NT2/D1 (cell line): ENCODE measurements at regions not wholly inside any gene's neighbourhood (a gene's known extent, or its start where the extent isn't known, plus 50 kb on each side); places are given as distances from the start of the nearest gene placed in this dataset.

Experiments used
- DNase-seq: peaks from one replicate; pipeline ENCODE4 v3.0.0-alpha.2; 2011; ENCODE audit warnings: low read depth, low spot score
- H3K27me3 ChIP-seq: 2 replicates; pipeline ENCODE4 v1.6.0; 2011; ENCODE audit warnings: mild to moderate bottlenecking; ENCODE audit not compliant: insufficient read length, insufficient read depth
- H3K36me3 ChIP-seq: 2 replicates; pipeline ENCODE4 v1.6.1; 2011; ENCODE audit warnings: mild to moderate bottlenecking, low read length, mixed read lengths; ENCODE audit not compliant: insufficient read depth, insufficient read length
- H3K4me1 ChIP-seq: 2 replicates; pipeline ENCODE4 v1.5.1; 2011; ENCODE audit not compliant: insufficient read depth, insufficient read length
- H3K4me3 ChIP-seq: 2 replicates; pipeline ENCODE4 v1.5.1; 2011; ENCODE audit warnings: low read depth; ENCODE audit not compliant: insufficient read length
- H3K9ac ChIP-seq: 2 replicates; pipeline ENCODE4 v1.6.0; 2011; ENCODE audit warnings: low read depth; ENCODE audit not compliant: insufficient read length
- H3K9me3 ChIP-seq: 2 replicates; pipeline ENCODE4 v1.5.1; 2011; ENCODE audit warnings: mild to moderate bottlenecking, low read length; ENCODE audit not compliant: insufficient read depth
- SUZ12 ChIP-seq: IDR thresholded peaks from 2 replicates; pipeline ENCODE4 v1.6.1; 2011; ENCODE audit not compliant: insufficient read length, insufficient read depth; ENCODE audit errors: extremely low read depth
- YY1 ChIP-seq: IDR thresholded peaks from 2 replicates; pipeline ENCODE4 v1.6.1; 2011; ENCODE audit not compliant: insufficient read length, insufficient read depth
- ZNF274 ChIP-seq: IDR thresholded peaks from 2 replicates; pipeline ENCODE4 v1.6.1; 2011; ENCODE audit warnings: mild to moderate bottlenecking, low read depth, low read length

DNA sequence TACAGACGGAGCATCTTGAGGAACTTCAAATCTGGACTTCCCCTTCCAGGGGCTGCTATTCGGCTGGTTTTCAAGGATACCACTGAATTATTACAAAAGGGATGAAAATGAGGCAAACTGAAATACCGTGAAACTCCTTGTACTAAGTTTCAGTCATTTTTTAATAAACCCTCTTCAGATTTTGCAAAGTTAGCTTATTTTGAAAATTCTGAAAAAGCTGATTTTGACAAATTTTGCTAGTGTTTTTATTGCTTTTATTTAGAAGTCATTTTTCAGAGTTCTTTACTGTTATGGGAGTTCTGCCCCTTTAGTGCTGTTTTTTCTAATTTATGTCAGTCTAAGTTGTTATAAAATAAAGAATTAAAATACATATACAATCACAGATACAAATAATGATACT is 390.4 kb upstream of the VRK2 start:
- Histone ChIP-seq H3K36me3 (no peaks in the 10 kb centered on the region), H3K9ac (no peak overlapping the region)
- TF ChIP-seq YY1 (no peak), ZNF274 (no peak)

DNA sequence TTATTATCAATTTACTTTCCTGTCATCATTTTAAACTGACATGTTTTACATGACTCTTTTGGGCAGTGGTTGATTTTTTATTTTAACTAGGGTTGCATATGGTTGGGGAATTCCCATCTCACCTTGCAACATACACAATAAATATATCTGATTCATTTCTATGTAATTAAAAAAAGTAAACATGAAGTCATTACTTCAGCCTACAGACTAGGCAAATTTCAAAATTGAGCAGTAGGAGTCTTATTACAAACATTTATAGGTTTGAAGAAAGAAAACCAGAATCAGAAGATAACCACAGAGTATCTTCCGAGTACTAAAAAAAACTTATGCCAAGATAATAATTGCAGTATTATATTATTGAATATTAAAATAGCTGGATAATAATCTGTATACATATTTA is 377.0 kb upstream of the VRK2 start:
- Histone ChIP-seq H3K36me3 (no peaks in the 10 kb centered on the region), H3K9ac (no peak overlapping the region), H3K4me1 (no peaks in the 10 kb centered on the region), H3K9me3 (no peaks in the 10 kb centered on the region), H3K4me3 (no peak overlapping the region), H3K27me3 (no peaks in the 10 kb centered on the region)
- TF ChIP-seq ZNF274 (no peak), YY1 (no peak), SUZ12 (no peak)
- no peak for DNase-seq

More for the DNA sequence above, 390.4 kb upstream of the VRK2 start:
- no peaks in the 10 kb centered on the region for H3K27me3 ChIP-seq
- no peaks in the 10 kb centered on the region; the same call in 1 of the 2 replicates for H3K9me3 ChIP-seq
- H3K4me1 ChIP-seq, result no peaks in the 10 kb centered on the region
- H3K4me3 ChIP-seq, result no peak overlapping the region
- DNase-seq, result no peak

DNA sequence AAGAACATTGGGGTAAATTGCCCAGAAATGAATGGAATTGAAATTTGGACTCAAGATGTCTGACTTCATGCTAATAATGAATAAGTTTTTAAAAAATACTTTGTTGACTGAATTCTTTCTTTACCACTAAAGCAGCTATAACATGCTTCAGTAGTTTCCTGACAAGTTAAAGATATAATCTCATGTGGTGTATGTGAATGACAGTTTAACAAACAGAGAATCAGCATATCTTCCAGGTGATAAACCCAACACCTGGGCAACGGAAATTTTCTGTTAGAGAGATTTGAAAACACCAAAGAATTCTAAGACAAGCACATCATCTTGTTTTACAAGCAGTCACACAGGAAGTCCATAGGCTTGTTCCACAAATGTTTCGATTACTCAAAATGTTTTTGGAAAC is 372.6 kb upstream of the VRK2 start:
- Histone ChIP-seq H3K9ac (no peak overlapping the region), H3K27me3 (no peaks in the 10 kb centered on the region), H3K9me3 (no peaks in the 10 kb centered on the region), H3K4me3 (no peak overlapping the region), H3K4me1 (no peaks in the 10 kb centered on the region), H3K36me3 (no peaks in the 10 kb centered on the region)
- no peak for TF ChIP-seq YY1
- TF ChIP-seq SUZ12, result no peak
- no peak for TF ChIP-seq ZNF274
- no peak for DNase-seq

DNA sequence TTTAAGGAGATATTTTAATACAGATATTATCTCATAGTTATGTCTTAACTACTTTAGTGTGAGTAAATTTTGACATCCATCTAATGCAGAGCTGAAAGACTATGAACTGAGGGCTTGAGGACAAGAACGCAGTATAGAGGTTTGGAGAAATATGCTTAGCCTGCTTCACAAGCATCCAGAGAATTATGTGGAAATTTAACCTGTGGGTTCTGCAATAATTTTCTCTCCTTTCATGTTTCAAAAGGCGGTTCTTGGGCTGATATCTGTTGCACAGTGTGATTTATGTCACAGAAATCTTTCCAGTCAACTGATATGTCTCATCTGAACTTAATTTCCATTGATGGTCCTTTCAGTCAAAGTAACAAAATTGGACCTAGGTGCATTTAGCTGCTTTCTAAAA is 371.9 kb upstream of the VRK2 start:
- H3K9me3 ChIP-seq, result no peaks in the 10 kb centered on the region
- no peaks in the 10 kb centered on the region for H3K4me1 ChIP-seq
- H3K4me3 ChIP-seq, result no peak overlapping the region
- no peak for TF ChIP-seq SUZ12
- no peak for TF ChIP-seq ZNF274
- TF ChIP-seq YY1, result no peak
- no peak for DNase-seq
- H3K36me3 ChIP-seq, result no peaks in the 10 kb centered on the region
- H3K27me3 ChIP-seq, result no peaks in the 10 kb centered on the region
- no peak overlapping the region for H3K9ac ChIP-seq

- H3K9me3 ChIP-seq, result no peaks in the 10 kb centered on the region
- H3K4me3 ChIP-seq, result no peak overlapping the region
- DNase-seq, result no peak
- TF ChIP-seq SUZ12 (no peak), ZNF274 (no peak), YY1 (no peak)
- H3K4me1 ChIP-seq, result no peaks in the 10 kb centered on the region
- H3K36me3 ChIP-seq, result no peaks in the 10 kb centered on the region
- H3K9ac ChIP-seq, result no peak overlapping the region
- H3K27me3 ChIP-seq, result no peaks in the 10 kb centered on the region
These were observed 369.3 kb upstream of the VRK2 start for GRCh38 chr2:57677296-57677695.

DNA sequence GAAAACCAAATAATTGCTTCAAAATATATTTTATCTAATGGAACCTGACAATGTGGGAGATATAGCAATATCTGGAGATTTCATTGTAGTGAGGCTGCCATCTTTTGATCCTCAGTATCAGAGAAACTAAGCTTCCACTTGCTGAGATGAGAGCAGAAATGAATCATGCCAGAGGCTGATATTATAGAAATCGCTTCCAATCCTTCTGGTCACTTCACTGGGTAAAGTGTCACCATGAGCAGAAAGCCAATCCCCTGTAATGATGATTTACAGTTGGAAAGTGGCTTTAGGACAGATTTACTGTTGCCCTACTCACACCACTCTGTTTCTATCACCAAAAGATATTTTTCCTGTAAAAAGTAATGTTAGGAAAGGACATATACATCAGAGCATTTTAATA is 365.0 kb upstream of the VRK2 start:
- Histone ChIP-seq H3K27me3 (no peaks in the 10 kb centered on the region), H3K9ac (no peak overlapping the region), H3K4me3 (no peak overlapping the region), H3K36me3 (no peaks in the 10 kb centered on the region), H3K9me3 (no peaks in the 10 kb centered on the region), H3K4me1 (no peaks in the 10 kb centered on the region)
- TF ChIP-seq SUZ12 (no peak), YY1 (no peak), ZNF274 (no peak)
- DNase-seq, result no peak

GRCh38 chr2:57685032-57685431 is 361.6 kb upstream of the VRK2 start:
- Histone ChIP-seq H3K4me3 (no peak overlapping the region), H3K36me3 (no peaks in the 10 kb centered on the region), H3K27me3 (no peaks in the 10 kb centered on the region), H3K9ac (no peak overlapping the region), H3K4me1 (no peaks in the 10 kb centered on the region), H3K9me3 (no peaks in the 10 kb centered on the region)
- no peak for TF ChIP-seq ZNF274
- TF ChIP-seq SUZ12, result no peak
- TF ChIP-seq YY1, result no peak
- DNase-seq, result no peak

GRCh38 chr2:57692395-57692794 is 354.2 kb upstream of the VRK2 start:
- H3K27me3 ChIP-seq, result no peaks in the 10 kb centered on the region
- DNase-seq, result no peak
- no peak for TF ChIP-seq ZNF274
- no peak for TF ChIP-seq YY1
- no peak for TF ChIP-seq SUZ12
- no peak overlapping the region for H3K4me3 ChIP-seq
- no peaks in the 10 kb centered on the region for H3K9me3 ChIP-seq
- H3K4me1 ChIP-seq, result no peaks in the 10 kb centered on the region
- no peak overlapping the region for H3K9ac ChIP-seq
- no peaks in the 10 kb centered on the region for H3K36me3 ChIP-seq
